ENCODE measurements at regions not wholly inside any gene's neighbourhood (a gene's known extent, or its start where the extent isn't known, plus 50 kb on each side); places are given as distances from the start of the nearest gene placed in this dataset.

DNA sequence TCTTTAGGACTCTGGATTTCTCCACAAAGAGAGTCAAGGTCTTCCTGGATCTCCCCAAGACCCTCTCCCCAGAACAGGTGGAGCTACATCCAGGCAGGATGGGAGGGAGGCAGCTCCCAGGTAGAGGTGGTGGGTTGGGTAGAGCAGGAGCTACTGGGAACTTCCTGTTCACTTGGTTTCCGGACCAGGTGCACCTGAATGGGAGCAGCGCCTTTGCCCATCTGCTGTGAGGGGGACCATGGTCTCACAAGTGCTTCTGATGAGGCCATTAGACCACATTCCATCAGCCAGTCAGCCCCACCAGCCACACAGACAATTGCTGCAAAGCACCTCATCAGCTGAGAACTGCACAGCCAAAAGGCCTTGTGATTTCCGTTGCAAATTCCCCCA lies 188.8 kb downstream of the MATN1 start:
- H3K36me3 ChIP-seq = no peaks in the 10 kb centered on the region
- TF ChIP-seq, protein P1, sequence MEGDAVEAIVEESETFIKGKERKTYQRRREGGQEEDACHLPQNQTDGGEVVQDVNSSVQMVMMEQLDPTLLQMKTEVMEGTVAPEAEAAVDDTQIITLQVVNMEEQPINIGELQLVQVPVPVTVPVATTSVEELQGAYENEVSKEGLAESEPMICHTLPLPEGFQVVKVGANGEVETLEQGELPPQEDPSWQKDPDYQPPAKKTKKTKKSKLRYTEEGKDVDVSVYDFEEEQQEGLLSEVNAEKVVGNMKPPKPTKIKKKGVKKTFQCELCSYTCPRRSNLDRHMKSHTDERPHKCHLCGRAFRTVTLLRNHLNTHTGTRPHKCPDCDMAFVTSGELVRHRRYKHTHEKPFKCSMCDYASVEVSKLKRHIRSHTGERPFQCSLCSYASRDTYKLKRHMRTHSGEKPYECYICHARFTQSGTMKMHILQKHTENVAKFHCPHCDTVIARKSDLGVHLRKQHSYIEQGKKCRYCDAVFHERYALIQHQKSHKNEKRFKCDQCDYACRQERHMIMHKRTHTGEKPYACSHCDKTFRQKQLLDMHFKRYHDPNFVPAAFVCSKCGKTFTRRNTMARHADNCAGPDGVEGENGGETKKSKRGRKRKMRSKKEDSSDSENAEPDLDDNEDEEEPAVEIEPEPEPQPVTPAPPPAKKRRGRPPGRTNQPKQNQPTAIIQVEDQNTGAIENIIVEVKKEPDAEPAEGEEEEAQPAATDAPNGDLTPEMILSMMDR (IDR thresholded peaks at IDR 0.05) = no peak
- TF ChIP-seq EZH2 (IDR thresholded peaks at IDR 0.05) = no peak
- TF ChIP-seq EZH2phosphoT487 (IDR thresholded peaks at IDR 0.05) = no peak
- H3K4me1 ChIP-seq = no peaks in the 10 kb centered on the region
- no peak overlapping the region for H2AFZ ChIP-seq (replicated peaks)
- peaks cover 9% of the 10 kb centered on the region for H3K4me1 Mint-ChIP-seq
- no peaks in the 10 kb centered on the region for H3F3A ChIP-seq (ENCODE audit: low read depth)
- no peaks in the 10 kb centered on the region for H3K9me3 ChIP-seq (ENCODE audit: low read depth)
- DNase-seq (ENCODE audit: low spot score) = no peak
- no peak overlapping the region for H3K27ac Mint-ChIP-seq
- H3K4me3 Mint-ChIP-seq = no peak overlapping the region
- H3K9me3 Mint-ChIP-seq = no peaks in the 10 kb centered on the region
- H3K4me2 ChIP-seq = no peak overlapping the region
- no peak overlapping the region for H3K27ac ChIP-seq
- no peaks in the 10 kb centered on the region for H3K79me2 ChIP-seq (ENCODE audit: low read depth)
- no peaks in the 10 kb centered on the region for H3K27me3 ChIP-seq
- H3K4me3 ChIP-seq = no peak overlapping the region
- peaks cover 18% of the 10 kb centered on the region for H3K27me3 Mint-ChIP-seq (ENCODE audit: insufficient read depth, low read depth)
- H4K20me1 ChIP-seq (ENCODE audit: low read depth) = no peaks in the 10 kb centered on the region
- H3K36me3 Mint-ChIP-seq = no peaks in the 10 kb centered on the region
- H3K9ac ChIP-seq = no peak overlapping the region

DNA sequence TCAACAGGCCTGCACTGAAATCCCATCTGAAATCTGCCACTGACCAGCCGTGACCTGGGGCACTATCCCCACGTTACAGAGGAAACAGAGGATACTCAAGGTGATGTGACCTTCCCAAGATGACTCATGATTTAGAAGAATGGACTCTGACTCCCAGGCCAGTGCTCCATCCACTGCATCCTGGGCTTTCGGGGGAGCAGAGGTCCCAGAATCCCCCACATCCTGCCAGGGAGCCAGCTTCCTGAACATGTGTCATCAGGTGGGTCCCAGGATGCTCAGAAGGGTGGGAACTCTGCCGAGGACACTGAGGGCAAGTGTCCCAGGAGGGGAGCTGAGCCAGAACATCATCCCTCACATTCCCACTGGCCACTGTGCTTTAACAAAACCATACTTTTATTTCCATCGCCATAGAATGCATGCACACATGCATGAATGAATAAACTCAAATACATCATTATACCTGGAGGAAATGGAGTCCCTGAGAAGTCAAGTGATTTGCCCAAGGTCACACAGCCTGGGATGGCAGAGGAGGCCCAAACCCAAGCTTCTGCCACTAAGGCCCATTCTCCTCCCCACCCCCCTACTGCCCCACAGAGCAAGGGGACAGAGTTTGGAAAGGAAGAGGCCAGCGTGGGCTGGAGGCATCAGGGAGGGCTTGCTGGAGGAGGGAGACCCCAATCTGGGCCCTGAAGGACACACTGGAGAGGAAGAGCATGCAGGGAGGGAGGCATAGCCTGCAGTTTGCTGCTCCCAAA lies 189.4 kb downstream of the MATN1 start:
- TF ChIP-seq, protein P1 (IDR thresholded peaks at IDR 0.05) = no peak
- TF ChIP-seq EZH2 (IDR thresholded peaks at IDR 0.05) = no peak
- TF ChIP-seq EZH2phosphoT487 (IDR thresholded peaks at IDR 0.05) = no peak
- Histone ChIP-seq H3K27me3 (no peaks in the 10 kb centered on the region), H3K9me3 (ENCODE audit: low read depth) (no peaks in the 10 kb centered on the region), H3K9ac (no peak overlapping the region), H3K4me1 (no peaks in the 10 kb centered on the region), H3K4me3 (no peak overlapping the region), H3F3A (ENCODE audit: low read depth) (no peaks in the 10 kb centered on the region), H2AFZ (replicated peaks) (no peak overlapping the region), H3K4me2 (no peak overlapping the region), H4K20me1 (ENCODE audit: low read depth) (no peaks in the 10 kb centered on the region), H3K79me2 (ENCODE audit: low read depth) (no peaks in the 10 kb centered on the region), H3K36me3 (no peaks in the 10 kb centered on the region), H3K27ac (no peak overlapping the region)
- peaks cover 9% of the 10 kb centered on the region for H3K4me1 Mint-ChIP-seq
- H3K27ac Mint-ChIP-seq = no peak overlapping the region
- H3K9me3 Mint-ChIP-seq = no peaks in the 10 kb centered on the region
- H3K4me3 Mint-ChIP-seq = no peak overlapping the region
- peaks cover 12% of the 10 kb centered on the region for H3K27me3 Mint-ChIP-seq (ENCODE audit: insufficient read depth, low read depth)
- no peaks in the 10 kb centered on the region for H3K36me3 Mint-ChIP-seq
- no peak for DNase-seq (ENCODE audit: low spot score)

DNA sequence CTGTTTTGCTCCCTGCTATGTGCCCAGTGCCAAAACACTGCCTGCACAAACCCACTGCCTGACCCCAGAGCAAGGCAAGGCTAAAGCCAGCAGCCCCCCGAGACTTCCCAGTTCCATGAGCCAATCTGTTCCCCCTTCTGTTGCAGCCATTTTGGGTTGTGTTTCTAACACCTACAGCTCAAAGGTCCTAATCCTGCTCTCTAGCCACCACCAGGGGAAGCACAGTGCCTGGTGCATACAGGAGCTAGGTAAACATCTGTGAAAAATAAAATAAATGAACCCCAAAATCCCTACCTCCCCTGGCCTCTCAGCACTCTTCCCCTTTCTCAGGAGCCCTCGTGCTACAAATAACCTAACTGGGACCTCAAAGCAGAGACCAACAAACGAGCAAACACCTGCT lies 190.2 kb downstream of the MATN1 start:
- DNase-seq (ENCODE audit: low spot score) = no peak
- Histone ChIP-seq H3K9me3 (ENCODE audit: low read depth) (no peaks in the 10 kb centered on the region), H3K4me3 (no peak overlapping the region), H3K4me2 (no peak overlapping the region), H3K27ac (no peak overlapping the region), H2AFZ (replicated peaks) (no peak overlapping the region), H3K79me2 (ENCODE audit: low read depth) (no peaks in the 10 kb centered on the region), H3K9ac (no peak overlapping the region), H4K20me1 (ENCODE audit: low read depth) (no peaks in the 10 kb centered on the region), H3K27me3 (no peaks in the 10 kb centered on the region), H3K4me1 (no peaks in the 10 kb centered on the region), H3K36me3 (no peaks in the 10 kb centered on the region), H3F3A (ENCODE audit: low read depth) (no peaks in the 10 kb centered on the region)
- TF ChIP-seq, protein P1 (IDR thresholded peaks at IDR 0.05) = peak; percentile 24
- no peak for TF ChIP-seq EZH2phosphoT487 (IDR thresholded peaks at IDR 0.05)
- peaks cover 10% of the 10 kb centered on the region for H3K27me3 Mint-ChIP-seq (ENCODE audit: insufficient read depth, low read depth)
- H3K4me3 Mint-ChIP-seq = no peak overlapping the region
- no peaks in the 10 kb centered on the region for H3K36me3 Mint-ChIP-seq
- peaks cover 9% of the 10 kb centered on the region for H3K4me1 Mint-ChIP-seq
- peak overlapping the region; percentile 29 for H3K27ac Mint-ChIP-seq
- H3K9me3 Mint-ChIP-seq = no peaks in the 10 kb centered on the region

All from neural progenitor cell (in vitro differentiated cells).